Mucosa of descending colon (tissue), 3 donors: ENCODE measurements at regions not wholly inside any gene's neighbourhood (a gene's known extent, or its start where the extent isn't known, plus 50 kb on each side); places are given as distances from the start of the nearest gene placed in this dataset.
"Not testable (repeated sequence)": the region's sequence is repeated elsewhere in the genome, so short reads cannot be mapped to it uniquely, and the experiment has no call there.

Experiments
- ATAC-seq: fragments of 200-7000 bp; cut with Tn5 transposase; one replicate; pipeline ENCODE4 v1.9.1; 2020; ENCODE audit warnings: mild to moderate bottlenecking, moderate library complexity
- DNase-seq, 3 donors: peaks; one replicate each; pipeline ENCODE4 v3.0.0-alpha.2; 2020
- H3K36me3 ChIP-seq: fragments of 200-600 bp; one replicate; pipeline ENCODE4 v1.8.0; 2021; ENCODE audit warnings: low read depth, mild to moderate bottlenecking
- H3K4me1 ChIP-seq: fragments of 200-600 bp; one replicate; pipeline ENCODE4 v1.8.0; 2021; ENCODE audit warnings: low read depth, mild to moderate bottlenecking
- H3K4me3 ChIP-seq: fragments of 200-600 bp; one replicate; pipeline ENCODE4 v1.8.0; 2021; ENCODE audit warnings: mild to moderate bottlenecking
- H3K9me3 ChIP-seq: fragments of 200-600 bp; one replicate; pipeline ENCODE4 v1.8.0; 2021; ENCODE audit warnings: mild to moderate bottlenecking
- CTCF ChIP-seq: fragments of 200-600 bp; IDR thresholded peaks from one replicate; pipeline ENCODE4 v1.8.0; 2022; ENCODE audit warnings: antibody characterized with exemption, mild to moderate bottlenecking
- intact Hi-C, 2 donors: fragments of 100-400 bp; cut with DNase I in 1 of 2; cut with micrococcal nuclease in 1 of 2; formaldehyde crosslinking; loops; one replicate each; pipeline versions ENCODE4 v1.11.0 to v1.11.1; 2022; cut with DNase I, micrococcal nuclease
- donor health status: DM: no; HTN: no; CAD: no; lungs with moderate emphysema.
- donor health status: DM: no; HTN: no; CAD: no.
- donor health status: DM: no; HTN: yes; CAD: no.

- H3K9me3 ChIP-seq: peaks cover 3% of the 10 kb centered on the region
- intact Hi-C loops: no loop called here
- no peak overlapping the region for H3K4me3 ChIP-seq
- DNase-seq: no peak
- ATAC-seq: no peak
- no peak for TF ChIP-seq CTCF
- no peaks in the 10 kb centered on the region for H3K4me1 ChIP-seq
- no peaks in the 10 kb centered on the region for H3K36me3 ChIP-seq
Observed at GRCh38 chrX:1105671-1106419, 106.6 kb downstream of the CRLF2 start.

GRCh38 chrX:1105031-1105430, 107.4 kb downstream of the CRLF2 start:
- intact Hi-C loops, DNase-seq, H3K9me3 ChIP-seq, ATAC-seq, H3K36me3 ChIP-seq, H3K4me1 ChIP-seq, H3K4me3 ChIP-seq: not testable (repeated sequence)

DNA sequence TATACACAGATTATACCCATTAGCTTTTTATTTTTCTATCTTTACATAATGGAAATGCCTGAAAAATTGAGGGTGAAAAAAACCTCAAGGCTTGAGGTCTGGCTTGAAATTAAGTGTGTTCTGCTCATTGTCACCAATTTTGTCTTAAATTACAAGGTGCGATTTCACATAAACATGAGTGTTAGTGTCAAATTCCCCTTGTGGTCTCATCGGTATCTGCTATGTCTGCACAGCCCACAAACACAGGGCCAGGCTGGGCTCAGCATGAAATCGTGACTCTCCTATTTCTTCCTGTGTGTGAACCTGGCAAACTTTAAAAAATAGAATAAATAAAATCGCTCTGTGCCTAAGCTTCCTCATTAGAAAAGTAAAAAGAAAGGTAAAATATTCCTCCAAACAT, 109.1 kb downstream of the CRLF2 start:
- TF ChIP-seq CTCF: no peak
- ATAC-seq: no peak
- no peak overlapping the region for H3K4me3 ChIP-seq

GRCh38 chrX:1102786-1103185, 109.7 kb downstream of the CRLF2 start:
- TF ChIP-seq CTCF: no peak
- Histone ChIP-seq H3K36me3 (no peaks in the 10 kb centered on the region), H3K4me3 (no peak overlapping the region), H3K9me3 (peaks cover 7% of the 10 kb centered on the region), H3K4me1 (no peaks in the 10 kb centered on the region)
- intact Hi-C loops: no loop called here
- DNase-seq (no peak), ATAC-seq (no peak)

More for the DNA sequence above, 109.1 kb downstream of the CRLF2 start:
- H3K36me3 ChIP-seq: no peaks in the 10 kb centered on the region
- H3K4me1 ChIP-seq: no peaks in the 10 kb centered on the region
- DNase-seq: no peak
- intact Hi-C loops: no loop called here
- peaks cover 1% of the 10 kb centered on the region for H3K9me3 ChIP-seq

DNA sequence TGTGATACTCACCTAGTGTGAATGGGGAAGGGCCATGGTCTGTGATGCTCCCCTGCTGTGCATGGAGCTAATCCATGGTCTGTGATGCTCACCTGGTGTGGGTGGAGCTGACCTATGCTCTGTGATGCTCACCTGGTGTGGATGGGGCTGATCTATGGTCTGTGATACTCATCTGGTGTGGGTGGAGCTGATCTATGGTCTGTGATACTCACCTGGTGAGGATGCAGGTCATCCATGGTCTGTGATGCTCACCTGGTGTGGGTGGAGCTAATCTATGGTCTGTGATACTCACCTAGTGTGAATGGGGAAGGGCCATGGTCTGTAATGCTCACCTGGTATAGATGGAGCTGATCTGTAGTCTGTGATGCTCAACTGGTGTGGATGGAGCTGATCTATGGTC, 110.2 kb downstream of the CRLF2 start:
- not testable (repeated sequence) for H3K36me3 ChIP-seq, DNase-seq, ATAC-seq

GRCh38 chrX:1099146-1099770, 113.2 kb downstream of the CRLF2 start:
- peaks cover 17% of the 10 kb centered on the region for H3K9me3 ChIP-seq
- DNase-seq (no peak), ATAC-seq (no peak)
- no peaks in the 10 kb centered on the region for H3K36me3 ChIP-seq
- H3K4me3 ChIP-seq: no peak overlapping the region
- H3K4me1 ChIP-seq: no peaks in the 10 kb centered on the region
- intact Hi-C loops: no loop called here
- TF ChIP-seq CTCF: no peak

More for the DNA sequence above, 110.2 kb downstream of the CRLF2 start:
- H3K4me1 ChIP-seq, H3K4me3 ChIP-seq, intact Hi-C loops: not testable (repeated sequence)
- H3K9me3 ChIP-seq: peaks cover 12% of the 10 kb centered on the region
